ENCODE measurements at regions not wholly inside any gene's neighbourhood (a gene's known extent, or its start where the extent isn't known, plus 50 kb on each side); places are given as distances from the start of the nearest gene placed in this dataset.

- TF ChIP-seq CTCF (IDR thresholded peaks at IDR 0.05 in 4 of 5, conservative IDR thresholded peaks at IDR 0.05 in 1 of 5): no peak
- TF ChIP-seq POLR2A (IDR thresholded peaks at IDR 0.05): no peak
These were observed 96.8 kb upstream of the ADGRL2 start for GRCh38 chr1:81703756-81704463.
